GM18907 (cell line): ENCODE measurements at regions not wholly inside any gene's neighbourhood (a gene's known extent, or its start where the extent isn't known, plus 50 kb on each side); places are given as distances from the start of the nearest gene placed in this dataset.

Experiments used
- ATAC-seq: cut with Tn5 transposase; IDR thresholded peaks from one replicate; pipeline ENCODE4 v1.9.1; 2021; ENCODE audit warnings: mild to moderate bottlenecking, moderate library complexity; ENCODE audit not compliant: unreplicated experiment

- ATAC-seq: no peak
These were observed 440.0 kb upstream of the MPDZ start for GRCh38 chr9:13719446-13719845.

GRCh38 chr9:13718539-13718938 lies 439.0 kb upstream of the MPDZ start:
- ATAC-seq: no peak

- no peak for ATAC-seq
These were observed 438.6 kb upstream of the MPDZ start for GRCh38 chr9:13718086-13718485.

- ATAC-seq: no peak
These were observed 438.0 kb upstream of the MPDZ start for GRCh38 chr9:13717322-13718054.

- no peak for ATAC-seq
These were observed 437.3 kb upstream of the MPDZ start for GRCh38 chr9:13716601-13717321.

GRCh38 chr9:13716090-13716489 lies 436.6 kb upstream of the MPDZ start:
- no peak for ATAC-seq

GRCh38 chr9:13715430-13715829 lies 435.9 kb upstream of the MPDZ start:
- no peak for ATAC-seq

GRCh38 chr9:13707612-13708576 lies 428.4 kb upstream of the MPDZ start:
- ATAC-seq: no peak

- ATAC-seq: no peak
These were observed 426.4 kb upstream of the MPDZ start for GRCh38 chr9:13705918-13706317.

- no peak for ATAC-seq
These were observed 425.9 kb upstream of the MPDZ start for GRCh38 chr9:13705373-13705772.

- no peak for ATAC-seq
These were observed 411.1 kb upstream of the MPDZ start for GRCh38 chr9:13690595-13690994.

GRCh38 chr9:13689925-13690324 lies 410.4 kb upstream of the MPDZ start:
- ATAC-seq: no peak

GRCh38 chr9:13688990-13689600 lies 409.6 kb upstream of the MPDZ start:
- ATAC-seq: no peak

- ATAC-seq: no peak
These were observed 408.9 kb upstream of the MPDZ start for GRCh38 chr9:13688223-13688989.

GRCh38 chr9:13684656-13685055 lies 405.2 kb upstream of the MPDZ start:
- ATAC-seq: no peak

GRCh38 chr9:13677801-13678200 lies 398.3 kb upstream of the MPDZ start:
- no peak for ATAC-seq

GRCh38 chr9:13675638-13676000 lies 396.1 kb upstream of the MPDZ start:
- ATAC-seq: no peak

- ATAC-seq: no peak
These were observed 395.6 kb upstream of the MPDZ start for GRCh38 chr9:13674926-13675637.

GRCh38 chr9:13673348-13673747 lies 393.9 kb upstream of the MPDZ start:
- ATAC-seq: no peak
